ENCODE measurements at regions not wholly inside any gene's neighbourhood (a gene's known extent, or its start where the extent isn't known, plus 50 kb on each side); places are given as distances from the start of the nearest gene placed in this dataset.

GRCh38 chr22:49205483-49205800 is 622.2 kb downstream of the BRD1 start:
- TF ChIP-seq GATA2 (IDR thresholded peaks at IDR 0.05; ENCODE audit: low read depth, low read length) (no peak), GATA3 (IDR thresholded peaks at IDR 0.05; ENCODE audit: low read depth, low read length) (no peak)
